Inflammatory macrophage (primary cell): ENCODE measurements at regions not wholly inside any gene's neighbourhood (a gene's known extent, or its start where the extent isn't known, plus 50 kb on each side); places are given as distances from the start of the nearest gene placed in this dataset.

ENCODE experiments used
- DNase-seq, 2 donors: peaks; one replicate each; pipeline ENCODE4 v3.0.0-alpha.2; 2020 to 2022

DNA sequence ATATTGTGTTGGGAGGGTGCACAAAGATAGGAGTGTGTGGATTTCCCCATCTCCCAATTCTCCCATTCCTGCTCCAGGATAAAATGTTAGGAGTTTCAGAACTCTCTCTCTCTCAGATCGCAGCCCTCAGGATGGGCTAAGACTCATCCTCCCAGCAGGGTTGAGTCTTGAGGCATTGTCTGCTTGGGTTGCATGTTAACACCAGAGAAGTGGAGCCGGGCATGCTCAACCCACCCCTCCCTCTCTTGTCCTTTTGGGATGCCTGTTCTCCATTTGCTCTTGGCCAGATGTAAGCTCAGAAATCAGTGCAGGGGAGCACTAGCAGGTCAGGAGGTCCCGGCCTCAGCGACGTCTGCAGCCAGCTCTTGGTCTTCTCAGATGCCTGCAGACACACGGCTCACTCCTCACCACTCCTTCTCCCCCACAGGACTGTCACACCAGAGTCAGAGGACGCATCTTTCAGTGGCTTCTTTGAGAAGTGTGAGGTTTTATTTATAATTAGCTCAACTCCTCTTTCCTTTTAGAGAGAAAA is 1456.5 kb downstream of the TBC1D22A start:
- DNase-seq, result no peak

GRCh38 chr22:48217596-48217995 is 1455.1 kb downstream of the TBC1D22A start:
- DNase-seq, result no peak

DNA sequence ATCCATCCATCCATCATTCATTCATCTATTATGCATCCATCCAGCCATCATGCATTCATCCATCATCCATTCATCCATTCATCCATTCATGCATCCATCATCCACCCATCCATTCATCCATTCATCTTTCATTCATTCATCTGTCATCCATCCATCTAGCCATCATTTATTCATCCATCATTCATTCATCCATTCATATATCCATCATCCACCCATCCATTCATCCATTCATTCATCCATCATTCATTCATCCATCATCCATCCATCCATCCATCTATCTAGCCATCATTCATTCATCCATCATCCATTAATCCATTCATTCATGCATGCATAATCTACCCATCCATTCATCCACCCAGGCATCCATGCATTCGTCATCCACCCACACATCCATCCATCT is 1450.3 kb downstream of the TBC1D22A start:
- DNase-seq, result no peak

DNA sequence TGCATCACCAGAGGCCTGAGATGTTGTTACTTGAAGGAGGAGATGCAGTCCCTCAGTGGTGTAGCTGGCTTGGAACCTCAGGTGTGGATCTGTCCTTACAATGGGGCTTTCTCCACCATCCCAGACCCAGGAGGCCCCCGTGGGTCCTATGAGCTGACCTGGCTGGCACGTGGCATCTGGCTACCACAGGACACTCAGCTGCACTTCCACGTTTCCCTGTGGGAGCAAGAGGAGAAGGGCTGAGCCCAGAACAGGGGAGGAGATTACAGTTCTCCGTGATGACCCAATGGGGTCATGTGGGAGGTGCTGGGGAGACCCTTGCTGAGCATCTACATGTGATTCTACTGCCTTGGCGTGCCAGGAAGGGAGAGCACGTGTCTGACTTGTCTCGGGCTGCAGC is 1448.4 kb downstream of the TBC1D22A start:
- DNase-seq, result no peak

- no peak for DNase-seq
Observed at GRCh38 chr22:48210198-48210580, 1447.7 kb downstream of the TBC1D22A start.

- DNase-seq, result no peak
Observed at GRCh38 chr22:48209473-48210197, 1447.2 kb downstream of the TBC1D22A start.

DNA sequence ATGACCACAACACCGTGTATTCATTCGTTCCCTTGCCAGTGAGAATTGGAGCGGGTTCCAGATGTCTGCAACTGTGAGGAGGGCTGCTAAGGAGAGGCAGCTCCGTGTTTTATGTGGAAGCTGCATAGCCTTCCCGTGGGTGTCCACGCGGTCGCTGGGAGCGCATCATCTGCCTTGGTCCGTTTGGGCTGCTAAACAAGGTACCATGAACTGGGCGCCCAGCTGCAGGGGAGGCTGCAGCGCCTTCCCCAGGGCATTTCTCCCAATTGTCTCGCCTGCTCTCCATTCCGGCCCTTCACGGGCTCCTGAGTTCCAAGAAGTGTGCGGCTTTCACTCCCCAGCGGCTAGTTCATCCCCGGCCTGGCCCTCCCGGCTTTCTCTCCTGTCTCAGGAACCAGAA is 1446.4 kb downstream of the TBC1D22A start:
- DNase-seq, result no peak

- DNase-seq, result no peak
Observed at GRCh38 chr22:48207919-48208535, 1445.6 kb downstream of the TBC1D22A start.

GRCh38 chr22:48205790-48206189 is 1443.3 kb downstream of the TBC1D22A start:
- DNase-seq, result no peak

DNA sequence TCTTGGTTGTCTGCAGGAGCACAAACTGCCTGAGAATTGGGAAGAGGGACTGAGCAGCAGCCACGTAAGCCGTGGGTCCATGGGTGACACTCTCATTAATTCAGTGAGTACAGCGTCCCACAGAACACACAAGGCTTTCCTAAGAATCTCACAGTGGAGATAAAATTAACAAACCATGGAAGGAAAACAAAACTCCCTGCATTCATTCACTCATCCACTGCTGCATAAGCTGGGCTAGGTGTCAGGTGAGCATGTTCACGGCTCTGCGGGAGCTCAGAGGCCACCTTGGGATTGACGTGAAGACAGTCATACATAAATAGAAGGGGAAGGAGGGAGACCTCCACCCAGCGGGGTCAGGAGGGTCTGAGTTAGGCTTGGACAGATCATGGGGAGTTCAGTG is 1442.7 kb downstream of the TBC1D22A start:
- no peak for DNase-seq

GRCh38 chr22:48204296-48204695 is 1441.8 kb downstream of the TBC1D22A start:
- no peak for DNase-seq

DNA sequence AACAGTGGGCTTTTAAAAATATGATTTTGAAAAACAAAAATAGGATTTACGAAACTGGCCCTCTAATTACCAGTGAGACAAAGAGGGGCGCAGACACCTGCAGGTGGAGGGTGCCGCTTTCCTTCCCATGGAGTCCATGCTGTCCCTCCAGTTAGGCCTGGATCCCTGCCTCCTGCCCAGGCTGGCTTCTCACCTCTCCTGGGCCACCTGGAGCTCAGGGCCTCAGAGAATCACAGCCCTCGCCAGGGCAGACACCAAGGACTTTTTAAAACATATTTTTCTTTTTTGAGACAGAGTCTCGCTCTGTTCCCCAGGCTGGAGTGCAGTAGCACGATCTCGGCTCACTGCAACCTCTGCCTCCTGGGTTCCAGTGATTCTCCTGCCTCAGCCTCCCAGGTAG is 1437.2 kb downstream of the TBC1D22A start:
- DNase-seq, result no peak

- DNase-seq, result peak; percentile 64 to 79
Observed at GRCh38 chr22:48198489-48199459, 1436.3 kb downstream of the TBC1D22A start.

DNA sequence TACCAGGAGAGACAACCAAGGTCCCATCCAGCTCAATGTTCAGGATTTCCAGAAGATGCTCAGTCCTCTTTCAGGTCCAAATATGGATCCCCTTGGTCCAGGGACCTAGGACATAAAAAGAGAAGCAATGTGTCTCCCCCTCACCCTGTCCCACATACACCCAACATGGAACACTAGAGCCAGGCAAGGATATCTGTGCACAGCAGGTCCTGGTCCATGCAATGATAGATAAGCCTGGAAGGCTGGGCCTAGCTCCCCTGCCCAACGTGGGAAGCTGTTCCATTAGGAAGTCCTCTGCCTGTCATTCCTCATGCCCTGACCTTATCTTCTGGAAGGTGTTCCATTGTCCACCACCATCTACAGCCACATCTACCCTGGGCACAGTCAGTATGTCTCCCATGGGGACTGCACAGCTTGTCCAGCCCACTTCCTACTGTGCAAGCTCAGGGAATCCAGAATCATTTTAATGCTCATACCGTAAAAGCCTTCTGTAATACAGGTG is 1434.8 kb downstream of the TBC1D22A start:
- no peak for DNase-seq

GRCh38 chr22:48192920-48193319 is 1430.5 kb downstream of the TBC1D22A start:
- DNase-seq, result peak; percentile 6 to 19

- no peak for DNase-seq
Observed at GRCh38 chr22:48192071-48192470, 1429.6 kb downstream of the TBC1D22A start.

- DNase-seq, result no peak
Observed at GRCh38 chr22:48188231-48188721, 1425.8 kb downstream of the TBC1D22A start.

DNA sequence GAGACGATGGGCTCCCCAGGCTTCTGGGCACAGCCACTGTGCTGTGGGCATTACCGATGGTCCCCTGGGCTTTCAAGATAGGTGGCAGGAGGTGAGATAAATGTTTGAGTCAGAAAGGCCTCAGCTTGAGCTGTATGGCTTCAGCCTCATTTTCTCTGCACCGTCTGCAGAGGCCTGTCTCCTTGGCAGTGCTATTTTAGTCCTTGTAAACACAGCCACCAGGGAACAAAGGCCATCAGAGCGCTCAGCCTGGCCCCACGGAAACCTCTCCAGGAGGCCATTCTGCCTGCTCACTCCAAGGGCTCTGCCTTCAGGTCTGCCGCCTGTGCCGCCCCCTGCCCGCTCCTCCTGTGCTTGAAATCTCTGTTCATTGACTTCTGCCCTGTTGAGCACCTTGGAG is 1424.9 kb downstream of the TBC1D22A start:
- no peak for DNase-seq

- DNase-seq, result no peak
Observed at GRCh38 chr22:48186146-48186790, 1423.8 kb downstream of the TBC1D22A start.

DNA sequence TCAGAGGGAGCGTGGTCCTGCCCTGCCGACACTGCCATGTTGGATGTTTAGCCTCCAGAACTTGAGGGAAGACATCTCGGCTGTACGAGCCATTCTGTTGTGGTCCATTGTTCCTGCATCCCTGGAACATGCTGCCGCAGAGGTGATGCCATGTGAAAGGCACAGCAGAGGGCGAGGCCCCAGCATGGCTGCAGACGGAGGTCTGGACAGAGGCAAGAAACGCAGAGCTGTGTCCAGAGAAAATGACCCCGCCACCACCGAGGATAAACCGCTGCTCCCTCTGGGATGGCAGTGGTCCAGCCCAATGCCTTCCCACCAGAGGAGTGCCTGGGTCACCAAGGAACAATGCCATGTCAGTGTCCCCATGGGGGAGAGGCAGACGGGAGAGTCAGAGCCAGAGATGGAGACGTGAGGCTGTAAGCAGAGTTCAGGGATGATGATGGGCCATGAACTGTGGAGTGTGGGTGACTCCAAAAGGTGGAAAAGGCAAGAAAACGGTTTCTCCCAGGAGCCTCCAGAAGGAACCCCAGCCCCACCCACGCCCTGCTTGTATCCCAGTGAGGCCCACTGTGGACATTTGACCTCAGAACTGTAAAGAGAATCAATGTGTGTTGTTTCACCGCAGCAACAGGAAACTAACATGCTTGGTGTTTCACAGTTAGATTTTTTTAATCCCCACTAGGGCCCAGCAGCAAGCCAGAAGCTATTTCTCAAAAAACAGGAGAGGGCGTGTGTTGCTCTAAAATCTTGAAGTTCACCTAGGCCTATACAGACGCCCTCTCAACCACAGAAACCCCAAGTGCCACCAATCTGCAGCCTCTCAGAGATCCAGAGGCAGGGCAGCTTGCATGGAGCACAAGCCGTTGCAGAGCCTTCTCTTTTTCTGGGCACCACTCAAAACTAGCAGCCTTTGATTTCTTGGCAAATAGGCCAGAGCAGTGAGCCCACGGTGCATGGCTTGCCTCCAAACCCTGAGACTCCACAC is 1422.9 kb downstream of the TBC1D22A start:
- no peak for DNase-seq
